GM12864 (cell line): ENCODE measurements at regions not wholly inside any gene's neighbourhood (a gene's known extent, or its start where the extent isn't known, plus 50 kb on each side); places are given as distances from the start of the nearest gene placed in this dataset.

Source experiments
- DNase-seq: peaks from one replicate; pipeline ENCODE4 v3.0.0-alpha.2; 2011; ENCODE audit warnings: low read depth
- H3K4me3 ChIP-seq: 2 replicates; pipeline ENCODE4 v1.5.1; 2011; ENCODE audit warnings: mild to moderate bottlenecking, low read depth, low read length, control low read depth
- TF ChIP-seq, protein P1 (sequence below): IDR thresholded peaks from 2 replicates; pipeline ENCODE4 v1.5.1; 2011; ENCODE audit warnings: low read depth, mild to moderate bottlenecking, moderate library complexity, low read length, control low read depth, inconsistent platforms; ENCODE audit errors: missing control alignments

DNA sequence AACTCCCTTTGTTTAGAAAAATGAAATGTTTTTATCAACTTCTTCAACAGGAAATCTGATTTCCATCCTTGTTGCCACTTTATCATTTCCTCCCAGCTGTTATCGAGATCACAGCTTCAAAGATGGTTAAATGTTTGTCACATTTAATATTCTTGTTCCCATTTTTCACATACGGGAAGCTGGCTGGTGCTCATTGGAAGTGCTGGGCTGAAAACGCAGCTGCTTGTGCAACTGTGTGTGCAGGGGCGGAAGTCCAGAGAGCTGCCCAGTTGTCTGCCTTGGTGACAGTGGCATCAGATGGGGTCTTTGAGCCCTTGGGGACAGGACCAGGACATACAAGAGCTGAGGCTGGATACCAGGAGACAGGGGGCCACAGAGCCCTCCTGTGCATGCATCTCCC is 549.2 kb upstream of the CDH11 start:
- H3K4me3 ChIP-seq: no peak overlapping the region
- no peak for DNase-seq
- TF ChIP-seq, protein P1, sequence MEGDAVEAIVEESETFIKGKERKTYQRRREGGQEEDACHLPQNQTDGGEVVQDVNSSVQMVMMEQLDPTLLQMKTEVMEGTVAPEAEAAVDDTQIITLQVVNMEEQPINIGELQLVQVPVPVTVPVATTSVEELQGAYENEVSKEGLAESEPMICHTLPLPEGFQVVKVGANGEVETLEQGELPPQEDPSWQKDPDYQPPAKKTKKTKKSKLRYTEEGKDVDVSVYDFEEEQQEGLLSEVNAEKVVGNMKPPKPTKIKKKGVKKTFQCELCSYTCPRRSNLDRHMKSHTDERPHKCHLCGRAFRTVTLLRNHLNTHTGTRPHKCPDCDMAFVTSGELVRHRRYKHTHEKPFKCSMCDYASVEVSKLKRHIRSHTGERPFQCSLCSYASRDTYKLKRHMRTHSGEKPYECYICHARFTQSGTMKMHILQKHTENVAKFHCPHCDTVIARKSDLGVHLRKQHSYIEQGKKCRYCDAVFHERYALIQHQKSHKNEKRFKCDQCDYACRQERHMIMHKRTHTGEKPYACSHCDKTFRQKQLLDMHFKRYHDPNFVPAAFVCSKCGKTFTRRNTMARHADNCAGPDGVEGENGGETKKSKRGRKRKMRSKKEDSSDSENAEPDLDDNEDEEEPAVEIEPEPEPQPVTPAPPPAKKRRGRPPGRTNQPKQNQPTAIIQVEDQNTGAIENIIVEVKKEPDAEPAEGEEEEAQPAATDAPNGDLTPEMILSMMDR: no peak

DNA sequence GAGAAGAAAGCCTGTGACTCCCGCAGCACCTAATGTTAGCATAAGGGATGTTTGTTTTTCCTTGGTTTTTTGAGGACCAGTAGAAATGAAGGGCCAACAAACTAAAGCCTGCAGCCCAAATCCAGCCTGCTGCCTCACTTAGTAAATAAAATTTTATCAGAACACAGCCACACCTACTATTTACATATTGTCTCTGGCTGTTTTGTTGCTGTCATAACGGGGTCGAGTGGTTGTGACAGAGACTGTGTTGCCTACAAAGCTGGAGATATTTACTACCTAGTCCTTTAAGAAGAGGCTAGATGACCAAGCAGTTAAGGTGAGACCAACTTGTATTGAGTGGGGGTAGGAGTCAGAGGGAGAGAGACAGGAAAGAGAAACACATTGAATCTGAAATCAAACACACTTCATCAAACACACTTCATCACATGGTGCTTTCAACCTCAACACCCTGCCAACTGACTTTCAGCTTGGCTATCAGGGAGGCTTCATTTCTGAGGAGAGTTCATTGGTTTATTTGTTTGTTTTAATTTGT is 546.3 kb upstream of the CDH11 start:
- no peak overlapping the region for H3K4me3 ChIP-seq
- no peak for DNase-seq
- TF ChIP-seq, protein P1: no peak

DNA sequence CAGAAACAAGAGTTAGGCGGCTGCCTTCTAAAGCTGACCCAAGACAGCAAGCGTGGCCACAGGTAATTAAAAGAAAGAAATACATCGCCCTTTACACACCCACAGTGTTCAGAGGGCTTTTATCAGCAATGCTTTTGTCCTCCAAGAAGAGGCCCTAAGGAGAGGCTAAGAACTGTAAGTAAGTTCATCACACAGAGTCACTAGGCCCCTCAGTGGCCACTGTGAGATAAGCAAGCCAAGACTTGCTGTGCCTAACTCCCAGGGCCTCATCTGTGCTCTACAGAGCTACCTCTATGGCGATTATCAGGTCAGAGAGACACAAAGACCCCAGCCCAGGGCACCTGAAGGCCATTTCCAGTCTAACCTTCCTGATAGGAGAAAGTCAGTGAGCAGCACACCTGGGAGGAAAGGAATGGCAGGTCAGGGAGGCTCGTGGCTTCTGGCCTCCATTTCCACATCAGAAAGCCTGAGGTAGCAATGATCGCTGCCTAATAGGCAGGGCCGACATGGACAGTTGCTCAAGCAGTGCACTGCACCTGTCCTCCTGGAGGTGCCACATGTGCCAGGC is 545.2 kb upstream of the CDH11 start:
- no peak overlapping the region for H3K4me3 ChIP-seq
- TF ChIP-seq, protein P1: no peak
- DNase-seq: no peak

DNA sequence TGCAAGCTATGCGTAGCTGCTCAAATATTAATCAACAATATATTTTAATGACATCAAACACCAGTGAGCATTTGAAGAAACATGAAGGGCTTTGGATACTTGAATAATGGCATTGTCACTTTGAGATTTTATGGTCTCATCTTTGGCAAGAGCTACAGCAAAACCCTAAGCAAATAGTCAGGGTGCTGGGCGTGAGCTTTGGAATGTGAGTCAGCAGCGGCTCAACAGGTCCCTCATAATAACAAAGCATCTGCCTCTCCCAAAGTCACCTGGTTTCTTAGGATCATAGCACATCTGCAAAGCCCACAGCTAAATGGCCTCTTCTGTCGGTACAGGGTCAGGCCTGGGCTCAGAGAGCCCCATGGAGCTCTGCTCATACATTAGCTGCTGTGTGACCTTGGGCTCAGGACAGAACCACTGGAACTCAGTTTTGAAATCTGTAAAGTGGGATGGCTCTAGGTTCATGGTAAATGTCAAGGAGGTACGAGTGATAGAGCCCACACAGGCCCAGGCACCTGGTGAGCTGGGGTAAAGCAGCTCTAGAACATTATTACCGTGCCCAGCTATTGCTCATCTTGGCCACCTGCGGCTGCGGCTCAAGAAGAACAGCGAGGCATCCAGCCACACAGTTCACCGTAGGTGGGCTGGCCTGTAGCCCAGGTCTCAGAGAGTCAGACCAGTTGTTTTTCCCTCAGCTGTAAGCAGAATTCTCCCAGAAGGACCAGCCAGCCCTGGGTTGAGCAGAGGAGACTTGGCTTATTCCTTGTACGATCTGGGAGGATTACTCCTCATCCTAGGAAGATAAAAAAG is 544.5 kb upstream of the CDH11 start:
- no peak overlapping the region for H3K4me3 ChIP-seq
- no peak for DNase-seq
- TF ChIP-seq, protein P1: no peak

DNA sequence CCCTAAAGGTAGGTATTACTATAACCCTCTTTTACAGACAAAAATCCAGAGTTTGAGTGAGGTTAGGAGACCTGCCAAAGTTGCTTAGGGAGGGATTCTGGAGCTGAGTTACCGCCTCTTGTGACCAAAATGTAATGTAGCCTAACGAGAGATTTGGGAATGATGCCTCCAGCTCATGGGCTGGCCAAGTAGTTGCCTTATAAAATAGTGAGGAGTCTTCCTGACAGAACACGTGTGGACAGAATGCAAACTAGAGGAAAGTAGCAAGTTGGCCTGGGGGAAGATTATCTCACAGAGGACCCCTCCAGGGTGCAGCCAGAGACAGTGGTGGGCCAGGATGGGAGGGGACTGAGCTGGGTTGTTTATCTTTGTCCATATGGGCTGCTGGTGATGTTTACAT is 543.7 kb upstream of the CDH11 start:
- H3K4me3 ChIP-seq: no peak overlapping the region
- no peak for DNase-seq
- TF ChIP-seq, protein P1: no peak

DNA sequence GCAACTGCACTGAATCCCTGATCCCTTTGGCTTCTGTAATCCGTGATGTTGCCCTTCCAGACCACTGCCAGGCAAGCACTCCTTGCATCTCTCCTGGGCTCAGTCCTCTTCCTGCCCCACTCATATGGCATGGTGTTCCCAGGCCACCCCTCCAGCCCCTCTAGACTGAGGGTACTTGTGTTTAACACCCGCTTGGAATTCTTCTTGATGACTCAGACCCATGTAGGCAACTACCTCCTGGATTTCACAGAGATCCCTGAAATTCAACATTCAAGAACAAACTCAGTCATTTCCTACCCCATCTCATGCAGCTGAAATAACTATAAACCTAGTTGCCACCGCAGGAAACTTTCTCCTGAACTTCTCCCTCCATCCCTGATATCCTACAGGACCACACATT is 541.9 kb upstream of the CDH11 start:
- DNase-seq: no peak
- no peak overlapping the region for H3K4me3 ChIP-seq
- TF ChIP-seq, protein P1: no peak
